C4-2B (cell line): ENCODE measurements at regions not wholly inside any gene's neighbourhood (a gene's known extent, or its start where the extent isn't known, plus 50 kb on each side); places are given as distances from the start of the nearest gene placed in this dataset.

ENCODE experiments used
- H3K27ac ChIP-seq: fragments of 450-650 bp; 2 replicates; pipeline ENCODE4 v1.5.1; 2017
- ZFX ChIP-seq: fragments of 450-650 bp; IDR thresholded peaks from 2 replicates; pipeline ENCODE4 v1.6.1; 2017
- TF ChIP-seq, protein P1 (sequence below): fragments of 450-650 bp; conservative IDR thresholded peaks from 2 replicates; pipeline ENCODE4 v1.5.1; 2017; ENCODE audit warnings: mild to moderate bottlenecking

DNA sequence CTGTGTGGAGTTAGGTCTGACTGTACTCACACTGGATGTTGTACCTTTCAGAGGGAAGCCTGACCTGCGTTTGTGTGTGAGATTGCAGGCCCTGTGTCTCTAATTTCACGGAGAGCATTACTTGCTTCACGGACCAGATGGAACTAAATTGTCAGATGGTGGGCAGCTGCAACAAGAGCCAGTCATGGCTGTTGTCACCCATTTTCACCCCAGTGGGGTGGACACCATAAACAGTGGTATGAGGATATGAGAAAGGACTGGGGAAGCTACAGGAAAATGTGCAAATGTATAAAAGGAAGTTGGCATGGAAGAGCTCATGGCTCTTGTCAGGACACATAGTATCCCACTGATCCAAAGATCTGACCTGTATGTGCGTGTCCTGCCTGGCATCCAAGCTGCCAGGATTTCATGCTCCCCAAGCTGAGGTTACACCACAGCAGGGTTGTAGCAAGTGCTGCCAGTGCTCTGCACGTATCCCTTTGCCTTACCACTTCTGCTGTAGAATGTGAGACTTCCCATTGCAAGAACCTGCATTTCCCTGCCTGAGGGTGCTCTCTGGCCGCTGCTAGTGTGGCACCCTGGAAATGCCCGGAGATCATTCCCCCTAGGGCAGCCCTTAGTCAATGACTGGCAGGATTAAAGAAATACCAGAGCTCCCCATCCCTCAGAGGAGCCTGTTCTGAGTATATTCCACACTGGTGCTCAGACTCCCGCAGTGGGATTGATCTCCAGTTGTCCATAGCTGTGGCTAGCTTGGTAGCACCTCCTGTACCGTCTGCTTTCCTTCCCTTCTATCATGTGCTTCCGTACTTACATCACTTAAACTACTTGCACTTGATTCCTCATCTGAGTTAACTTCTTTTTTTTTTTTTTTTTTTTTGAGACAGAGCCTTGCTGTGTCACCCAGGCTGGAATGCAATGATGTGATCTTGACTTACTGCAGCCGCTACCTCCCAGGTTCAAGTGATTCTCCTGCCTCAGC, 70.4 kb upstream of the TANC2 start:
- no peak for TF ChIP-seq ZFX
- H3K27ac ChIP-seq: no peak overlapping the region

- TF ChIP-seq, protein P1, sequence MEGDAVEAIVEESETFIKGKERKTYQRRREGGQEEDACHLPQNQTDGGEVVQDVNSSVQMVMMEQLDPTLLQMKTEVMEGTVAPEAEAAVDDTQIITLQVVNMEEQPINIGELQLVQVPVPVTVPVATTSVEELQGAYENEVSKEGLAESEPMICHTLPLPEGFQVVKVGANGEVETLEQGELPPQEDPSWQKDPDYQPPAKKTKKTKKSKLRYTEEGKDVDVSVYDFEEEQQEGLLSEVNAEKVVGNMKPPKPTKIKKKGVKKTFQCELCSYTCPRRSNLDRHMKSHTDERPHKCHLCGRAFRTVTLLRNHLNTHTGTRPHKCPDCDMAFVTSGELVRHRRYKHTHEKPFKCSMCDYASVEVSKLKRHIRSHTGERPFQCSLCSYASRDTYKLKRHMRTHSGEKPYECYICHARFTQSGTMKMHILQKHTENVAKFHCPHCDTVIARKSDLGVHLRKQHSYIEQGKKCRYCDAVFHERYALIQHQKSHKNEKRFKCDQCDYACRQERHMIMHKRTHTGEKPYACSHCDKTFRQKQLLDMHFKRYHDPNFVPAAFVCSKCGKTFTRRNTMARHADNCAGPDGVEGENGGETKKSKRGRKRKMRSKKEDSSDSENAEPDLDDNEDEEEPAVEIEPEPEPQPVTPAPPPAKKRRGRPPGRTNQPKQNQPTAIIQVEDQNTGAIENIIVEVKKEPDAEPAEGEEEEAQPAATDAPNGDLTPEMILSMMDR: no peak
- TF ChIP-seq ZFX: no peak
- H3K27ac ChIP-seq: no peak overlapping the region
Measured at GRCh38 chr17:62892870-62893338, 73.1 kb upstream of the TANC2 start.

DNA sequence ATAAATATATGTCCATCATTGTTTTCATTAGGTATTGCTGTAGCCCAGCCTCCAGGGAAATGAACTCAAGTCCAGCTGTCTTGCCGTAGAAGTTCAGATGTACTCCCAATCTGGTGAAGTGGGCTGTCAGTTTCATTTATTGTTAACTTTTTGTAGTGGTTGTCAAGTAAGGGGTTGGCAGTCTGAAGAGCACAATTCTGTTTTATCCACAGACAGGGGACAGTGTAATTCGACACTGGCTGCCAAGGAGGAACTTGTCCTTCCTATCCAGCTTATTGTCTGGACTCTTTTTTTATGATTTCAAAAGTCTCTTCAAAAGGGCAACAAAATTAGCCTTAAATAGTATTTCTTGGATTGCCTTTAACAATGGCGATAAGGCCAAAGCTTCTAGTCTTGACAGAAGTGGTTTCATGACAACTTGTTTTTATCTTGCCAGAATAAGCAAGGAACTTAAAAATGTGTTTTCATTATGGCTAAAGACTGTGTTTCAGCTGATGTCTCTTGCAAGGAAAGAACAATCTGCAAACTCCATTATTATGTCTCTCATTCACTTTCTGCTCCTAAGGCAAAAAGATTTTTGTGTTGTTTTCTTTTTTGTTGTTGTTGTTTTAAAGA, 73.9 kb upstream of the TANC2 start:
- no peak overlapping the region for H3K27ac ChIP-seq
- no peak for TF ChIP-seq ZFX
- TF ChIP-seq, protein P1: no peak

DNA sequence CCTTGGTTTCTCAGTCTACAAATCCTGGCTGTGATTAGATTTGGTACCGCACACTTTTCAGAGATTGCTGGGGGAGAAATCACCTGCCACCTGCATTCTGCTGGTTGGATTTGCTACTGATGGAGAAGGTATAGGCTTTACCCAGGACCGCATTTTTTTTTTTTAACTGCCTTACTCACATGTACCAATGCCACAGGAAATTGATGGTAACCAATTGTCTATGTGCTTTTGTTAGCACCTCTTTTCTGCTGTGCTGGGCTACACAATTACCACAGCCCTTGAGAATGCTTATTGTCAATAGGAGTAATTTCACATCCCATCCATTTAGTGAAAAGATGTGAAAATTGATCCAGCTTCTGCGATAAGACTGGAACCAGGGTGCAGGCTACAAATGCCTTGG, 74.4 kb upstream of the TANC2 start:
- no peak for TF ChIP-seq ZFX
- TF ChIP-seq, protein P1: no peak
- H3K27ac ChIP-seq: no peak overlapping the region

DNA sequence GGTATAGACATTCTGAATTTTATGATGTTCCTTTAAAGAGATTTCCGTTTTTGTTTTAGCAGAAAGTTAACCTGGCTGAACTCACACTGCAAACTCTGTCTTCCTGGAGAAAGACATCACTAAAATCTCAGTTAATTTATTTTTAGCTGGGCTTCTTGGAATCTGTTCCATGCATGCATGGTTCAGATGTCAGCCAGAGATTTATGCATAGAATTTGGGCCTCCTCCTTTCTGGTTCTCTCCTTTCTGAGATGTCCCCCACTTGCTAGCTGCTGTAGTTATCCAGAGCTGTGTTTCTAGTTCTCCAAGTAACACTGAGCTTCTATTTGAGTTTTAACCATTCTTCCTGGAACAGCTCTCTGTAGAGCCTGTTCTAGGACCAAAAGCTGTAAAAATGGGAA, 77.3 kb upstream of the TANC2 start:
- TF ChIP-seq, protein P1: no peak
- no peak for TF ChIP-seq ZFX
- H3K27ac ChIP-seq: no peak overlapping the region

DNA sequence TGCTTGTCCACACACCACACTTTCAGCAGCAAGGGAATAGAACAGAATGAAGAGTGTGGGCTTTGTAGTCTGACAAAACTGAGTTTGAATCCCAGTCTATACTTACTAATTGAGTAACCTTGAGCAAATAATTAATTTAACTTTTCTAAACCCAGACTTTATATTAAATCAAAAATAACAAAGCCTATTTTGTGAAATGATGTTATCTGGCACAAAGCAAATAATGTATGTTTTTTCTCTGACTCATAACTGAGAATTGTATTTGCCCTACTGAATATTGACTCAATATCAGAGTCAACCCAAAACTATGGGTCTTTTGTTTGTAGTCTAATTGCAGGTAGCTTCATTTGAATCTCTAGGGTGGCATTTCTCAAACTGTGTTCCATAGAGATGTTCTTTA, 77.9 kb upstream of the TANC2 start:
- no peak overlapping the region for H3K27ac ChIP-seq
- TF ChIP-seq, protein P1: no peak
- TF ChIP-seq ZFX: no peak

GRCh38 chr17:62887437-62887836, 78.6 kb upstream of the TANC2 start:
- TF ChIP-seq ZFX: no peak
- TF ChIP-seq, protein P1: no peak

More at GRCh38 chr17:62887437-62887836, 78.6 kb upstream of the TANC2 start:
- H3K27ac ChIP-seq: no peak overlapping the region
